GM18858 (cell line): ENCODE measurements at regions not wholly inside any gene's neighbourhood (a gene's known extent, or its start where the extent isn't known, plus 50 kb on each side); places are given as distances from the start of the nearest gene placed in this dataset.
"Not testable (repeated sequence)": the region's sequence is repeated elsewhere in the genome, so short reads cannot be mapped to it uniquely, and the experiment has no call there.

Experiments used
- ATAC-seq: cut with Tn5 transposase; IDR thresholded peaks from one replicate; pipeline ENCODE4 v1.9.1; 2021; ENCODE audit not compliant: unreplicated experiment

DNA sequence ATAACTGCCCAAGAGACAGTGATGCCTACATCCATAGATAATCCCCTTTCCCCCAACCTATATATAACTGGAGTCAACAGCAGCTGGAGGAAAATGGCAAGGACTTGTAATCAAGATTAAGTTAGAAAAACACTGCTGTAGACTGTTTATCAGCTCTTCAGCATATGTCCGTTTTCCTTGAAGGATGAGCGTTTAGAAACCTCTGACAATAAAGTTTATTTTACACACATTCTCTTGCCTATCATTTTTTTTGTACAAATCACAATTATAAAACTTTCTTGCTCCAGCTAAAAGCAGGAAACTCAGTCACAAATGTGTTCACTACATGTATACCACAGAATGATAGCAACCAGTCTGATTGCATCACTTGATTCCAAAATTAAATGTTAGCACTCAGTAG is 50.8 kb downstream of the PPIAL4G start:
- ATAC-seq = not testable (repeated sequence)

DNA sequence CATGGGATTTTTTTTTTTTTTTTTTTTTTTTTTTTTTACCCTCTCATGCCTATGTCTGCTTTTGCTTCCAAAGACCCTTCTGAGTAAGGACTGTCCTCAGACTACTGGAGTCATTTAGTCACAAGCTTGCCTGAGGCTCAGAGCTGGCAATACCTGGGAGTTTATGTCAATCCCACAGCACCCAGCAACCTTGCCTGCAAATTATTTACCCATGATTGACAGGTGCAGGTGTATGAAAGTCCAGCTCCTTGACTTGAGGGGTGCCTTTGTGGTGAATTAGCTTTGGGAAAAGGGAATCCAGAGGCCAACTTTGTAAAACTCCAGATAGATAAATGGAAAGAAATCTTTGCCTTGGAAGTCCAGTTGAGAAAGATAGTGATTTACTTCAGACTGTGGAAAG is 53.2 kb downstream of the PPIAL4G start:
- ATAC-seq = not testable (repeated sequence)

DNA sequence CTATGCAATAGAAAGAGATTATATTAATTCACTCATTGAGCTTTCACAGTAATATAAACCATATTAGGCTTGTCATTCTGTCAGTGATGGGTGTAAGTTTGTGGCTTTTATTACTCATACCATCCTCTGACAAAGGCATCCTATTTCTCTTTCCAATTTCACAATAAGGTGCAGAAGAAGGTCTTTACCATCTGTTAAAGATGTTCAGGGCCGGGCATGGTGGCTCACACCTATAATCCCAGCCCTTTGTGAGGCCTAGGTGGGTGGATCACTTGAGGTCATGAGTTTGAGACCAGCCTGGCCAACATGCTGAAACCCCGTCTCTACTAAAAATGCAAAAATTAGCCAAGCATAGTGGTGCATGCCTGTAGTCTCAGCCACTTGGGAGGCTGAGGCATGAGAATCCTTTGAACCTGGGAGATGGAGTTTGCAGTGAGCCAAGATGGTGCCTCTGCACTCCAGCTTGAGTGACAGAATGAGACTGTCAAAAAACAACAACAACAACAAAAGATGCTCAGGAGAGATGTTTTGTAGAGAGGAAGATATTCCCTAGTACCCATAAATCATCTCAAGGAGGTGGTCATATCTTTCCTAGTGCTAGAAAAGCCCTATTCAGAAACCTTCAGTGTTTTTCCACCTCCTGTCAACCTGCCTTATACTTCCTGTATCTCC is 56.0 kb downstream of the PPIAL4G start:
- ATAC-seq = not testable (repeated sequence)

- ATAC-seq = not testable (repeated sequence)
Observed at GRCh38 chr1:148426385-148426784, 56.7 kb downstream of the PPIAL4G start.

DNA sequence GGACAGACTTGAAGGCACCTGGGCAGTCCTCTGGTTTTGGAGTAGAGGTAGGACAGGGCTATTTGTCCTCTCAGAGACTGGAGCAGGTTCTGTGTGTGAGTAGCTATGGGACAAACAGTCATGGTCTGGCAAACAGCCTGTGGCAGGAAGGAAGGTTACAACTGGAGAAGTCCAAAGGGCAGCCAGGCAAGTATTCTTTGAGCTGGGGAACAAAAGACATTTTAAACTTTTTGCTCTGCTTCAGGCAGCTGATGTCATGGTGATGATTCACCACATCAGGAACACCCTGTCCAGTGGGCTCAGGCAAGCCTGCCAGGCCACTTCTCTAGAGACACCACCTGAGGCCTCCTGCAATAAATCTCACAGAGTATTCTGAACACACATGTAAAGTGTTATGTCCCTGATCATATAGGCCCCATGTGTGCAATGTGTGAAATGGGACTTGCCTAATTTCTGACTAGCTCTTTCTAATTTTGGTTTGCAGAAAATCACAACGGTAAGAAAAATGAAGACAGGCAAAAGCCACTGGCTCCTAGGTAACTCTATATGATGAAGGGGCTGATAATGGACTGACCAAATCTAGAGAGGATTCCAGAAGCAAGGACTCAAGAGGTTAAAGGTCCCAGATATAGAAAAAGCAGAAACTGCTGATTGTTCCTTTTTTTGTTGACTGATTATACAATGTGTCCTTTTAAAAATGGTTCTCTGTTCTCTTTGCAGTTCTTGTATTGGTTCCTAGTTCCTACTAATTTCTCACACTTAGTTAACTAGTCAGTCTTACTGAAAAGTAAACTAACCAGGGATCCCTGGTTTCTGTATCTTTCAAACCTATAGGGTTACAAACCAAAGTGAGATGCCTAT is 58.7 kb downstream of the PPIAL4G start:
- not testable (repeated sequence) for ATAC-seq

DNA sequence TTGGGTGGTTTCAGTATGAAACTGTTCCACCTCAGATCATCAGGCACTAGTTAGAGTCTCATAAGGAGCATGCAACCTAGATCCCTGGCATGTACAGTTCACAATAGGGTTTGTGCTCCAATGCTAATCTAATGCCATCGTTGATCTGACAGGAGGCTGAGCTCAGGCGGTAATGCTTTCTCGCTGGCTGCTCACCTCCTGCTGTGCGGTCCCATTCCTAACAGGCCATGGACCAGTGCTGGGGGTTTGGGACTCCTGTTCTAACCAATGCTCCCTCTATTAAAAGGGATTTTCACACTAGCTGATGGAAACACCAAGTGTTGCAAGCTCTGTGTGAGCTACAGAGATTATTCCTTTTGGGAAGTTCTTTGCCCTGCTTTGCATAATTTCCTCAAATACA is 60.2 kb downstream of the PPIAL4G start:
- not testable (repeated sequence) for ATAC-seq

DNA sequence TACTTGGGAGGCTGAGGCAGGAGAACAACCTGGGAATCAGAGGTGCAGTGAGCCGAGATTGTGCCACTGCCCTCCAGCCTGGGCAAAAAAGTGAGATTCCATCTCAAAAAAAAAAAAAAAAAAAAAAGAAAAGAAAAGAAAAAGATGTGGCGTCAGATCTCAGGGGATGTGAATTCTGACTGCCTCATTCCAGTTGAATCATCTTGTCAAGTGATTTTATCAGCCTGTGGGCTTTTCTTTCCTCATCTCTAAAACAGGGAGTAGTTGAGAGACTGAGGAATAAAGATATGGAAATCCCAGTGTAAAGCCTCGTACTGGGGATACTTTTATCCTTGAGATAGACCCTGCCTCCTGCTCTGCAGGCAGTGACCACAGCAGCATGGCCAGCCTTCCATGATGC is 65.9 kb downstream of the PPIAL4G start:
- not testable (repeated sequence) for ATAC-seq

- not testable (repeated sequence) for ATAC-seq
Observed at GRCh38 chr1:148413385-148413784, 69.7 kb downstream of the PPIAL4G start.

DNA sequence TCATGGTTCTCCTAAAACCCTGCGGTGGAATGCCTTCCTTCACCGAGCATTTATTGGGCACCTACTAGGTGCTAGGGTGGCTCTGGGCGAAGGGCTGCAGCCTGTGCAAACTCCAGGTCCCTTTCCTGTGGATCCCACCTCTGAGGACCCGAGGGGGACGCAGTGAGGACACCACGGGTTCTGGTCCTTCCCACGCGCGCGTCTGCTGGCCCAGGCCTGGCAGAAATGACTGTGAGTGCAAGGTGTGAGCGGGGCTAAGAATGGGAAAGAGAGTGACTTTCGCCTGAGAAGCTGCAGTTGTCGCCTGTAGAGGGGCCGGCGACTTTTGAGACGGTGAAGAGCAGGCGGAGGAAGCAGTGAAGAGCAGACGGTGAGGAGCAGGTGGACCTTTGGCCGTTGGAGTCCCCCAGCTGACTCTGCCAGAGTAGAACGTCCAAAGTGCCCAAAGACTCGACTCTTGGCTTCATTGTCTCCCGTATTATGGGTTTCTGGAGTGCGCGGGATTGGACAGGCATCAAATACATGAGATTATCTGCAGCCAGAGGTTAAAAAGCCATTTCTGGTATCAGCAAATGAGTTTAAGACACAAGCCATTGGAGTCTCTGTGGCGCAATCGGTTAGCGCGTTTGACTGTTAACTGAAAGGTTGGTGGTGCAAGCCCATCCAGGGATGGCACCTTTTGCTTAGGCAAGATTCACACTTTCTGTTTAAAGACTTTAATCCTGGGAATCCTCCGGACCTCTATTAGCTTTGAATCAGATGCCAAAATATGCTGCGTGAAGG is 78.1 kb downstream of the PPIAL4G start:
- not testable (repeated sequence) for ATAC-seq

DNA sequence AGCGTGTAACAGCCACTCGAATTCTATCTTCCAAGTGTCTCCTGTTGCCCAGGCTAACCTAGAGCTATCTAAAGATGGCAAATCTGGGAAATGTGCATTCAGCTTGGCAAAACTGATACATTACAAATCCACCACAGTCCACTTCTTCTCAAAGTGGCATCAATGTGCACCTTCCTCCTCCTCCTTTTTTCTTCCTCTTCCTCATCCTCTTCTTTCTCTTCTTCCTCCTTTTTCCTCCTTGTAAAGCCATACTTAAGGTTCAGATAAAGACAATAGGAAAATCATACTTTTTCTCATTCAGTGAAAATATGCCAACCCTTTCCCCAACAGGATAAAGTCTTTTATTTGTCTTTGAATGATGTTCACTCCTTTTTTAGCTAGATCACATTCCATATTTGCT is 79.2 kb downstream of the PPIAL4G start:
- not testable (repeated sequence) for ATAC-seq

GRCh38 chr1:148403085-148403456 is 80.0 kb downstream of the PPIAL4G start:
- ATAC-seq = not testable (repeated sequence)

- ATAC-seq = peak; percentile 67
Observed at GRCh38 chr1:148402152-148403084, 80.7 kb downstream of the PPIAL4G start.

DNA sequence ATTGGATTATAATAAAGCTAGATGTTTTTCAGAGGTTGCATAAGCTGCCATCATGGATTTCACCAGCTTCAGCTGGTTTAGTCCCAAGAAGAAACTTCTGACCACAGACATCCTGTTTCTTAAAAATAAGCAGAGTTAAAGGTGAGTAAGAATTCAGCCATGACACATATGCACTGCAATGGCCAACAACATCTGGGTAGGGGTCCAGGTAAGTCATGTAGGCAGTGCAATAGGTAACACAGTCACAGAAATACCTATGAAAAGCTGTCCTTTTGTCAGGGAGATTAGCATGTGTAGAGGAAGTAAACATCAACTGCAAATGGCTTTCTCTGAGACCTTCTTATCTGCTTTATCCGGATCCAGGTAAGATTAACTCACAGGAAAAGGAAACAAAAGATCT is 85.6 kb downstream of the PPIAL4G start:
- not testable (repeated sequence) for ATAC-seq

DNA sequence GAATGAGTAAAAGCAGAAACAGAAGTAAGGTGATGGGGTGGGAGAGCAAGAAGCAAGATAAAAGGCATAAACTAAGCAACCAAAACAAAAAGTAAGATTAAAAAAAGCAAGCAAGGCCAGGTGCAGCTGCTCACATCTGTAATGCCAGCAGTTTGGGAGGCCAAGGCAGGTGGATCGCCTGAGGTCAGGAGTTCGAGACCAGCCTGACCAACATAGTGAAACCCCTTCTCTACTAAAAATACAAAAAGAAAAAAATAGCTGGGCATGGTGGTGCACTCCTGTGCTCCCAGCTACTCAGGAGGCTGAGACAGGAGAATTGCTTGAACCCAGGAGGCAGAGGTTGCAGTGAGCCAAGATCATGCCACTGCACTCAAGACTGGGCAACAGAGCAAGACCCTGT is 90.6 kb downstream of the PPIAL4G start:
- not testable (repeated sequence) for ATAC-seq

DNA sequence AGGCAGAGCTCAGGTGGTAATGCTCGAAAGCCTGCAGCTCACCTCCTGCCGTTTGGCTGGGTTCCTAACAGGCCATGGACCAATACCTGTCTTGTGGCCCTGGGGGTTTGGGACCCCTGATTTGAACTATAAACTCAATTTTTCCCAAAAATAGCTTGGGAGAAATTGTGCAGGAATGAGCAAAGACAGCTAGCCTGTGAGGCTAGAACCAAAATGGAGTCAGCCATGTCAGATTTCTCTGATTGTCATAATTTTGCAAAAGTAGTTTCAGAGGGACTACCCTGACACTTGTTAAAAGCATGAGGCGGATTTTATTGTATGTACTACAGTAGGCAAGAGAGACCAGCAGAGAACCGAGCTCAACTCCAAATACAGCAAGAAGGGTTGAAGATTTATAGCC is 91.8 kb downstream of the PPIAL4G start:
- ATAC-seq = not testable (repeated sequence)

DNA sequence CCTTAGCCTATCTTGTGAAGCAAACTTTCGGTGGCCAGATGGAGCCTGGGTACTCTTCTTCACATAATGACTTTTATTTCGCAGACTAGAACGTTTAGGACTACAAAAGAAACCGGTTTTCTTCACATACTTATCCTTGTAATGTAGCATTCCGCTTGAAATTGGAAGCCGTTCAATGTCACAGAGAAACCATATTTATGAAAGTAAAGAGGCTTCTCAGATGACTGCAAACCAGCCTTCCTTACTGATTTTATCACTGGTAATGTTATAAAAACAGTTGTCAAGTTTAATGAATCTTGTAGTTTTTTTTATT is 94.1 kb downstream of the PPIAL4G start:
- ATAC-seq = no peak

GRCh38 chr1:148388260-148389026 is 94.7 kb downstream of the PPIAL4G start:
- no peak for ATAC-seq

GRCh38 chr1:148387949-148388259 is 95.2 kb downstream of the PPIAL4G start:
- not testable (repeated sequence) for ATAC-seq

DNA sequence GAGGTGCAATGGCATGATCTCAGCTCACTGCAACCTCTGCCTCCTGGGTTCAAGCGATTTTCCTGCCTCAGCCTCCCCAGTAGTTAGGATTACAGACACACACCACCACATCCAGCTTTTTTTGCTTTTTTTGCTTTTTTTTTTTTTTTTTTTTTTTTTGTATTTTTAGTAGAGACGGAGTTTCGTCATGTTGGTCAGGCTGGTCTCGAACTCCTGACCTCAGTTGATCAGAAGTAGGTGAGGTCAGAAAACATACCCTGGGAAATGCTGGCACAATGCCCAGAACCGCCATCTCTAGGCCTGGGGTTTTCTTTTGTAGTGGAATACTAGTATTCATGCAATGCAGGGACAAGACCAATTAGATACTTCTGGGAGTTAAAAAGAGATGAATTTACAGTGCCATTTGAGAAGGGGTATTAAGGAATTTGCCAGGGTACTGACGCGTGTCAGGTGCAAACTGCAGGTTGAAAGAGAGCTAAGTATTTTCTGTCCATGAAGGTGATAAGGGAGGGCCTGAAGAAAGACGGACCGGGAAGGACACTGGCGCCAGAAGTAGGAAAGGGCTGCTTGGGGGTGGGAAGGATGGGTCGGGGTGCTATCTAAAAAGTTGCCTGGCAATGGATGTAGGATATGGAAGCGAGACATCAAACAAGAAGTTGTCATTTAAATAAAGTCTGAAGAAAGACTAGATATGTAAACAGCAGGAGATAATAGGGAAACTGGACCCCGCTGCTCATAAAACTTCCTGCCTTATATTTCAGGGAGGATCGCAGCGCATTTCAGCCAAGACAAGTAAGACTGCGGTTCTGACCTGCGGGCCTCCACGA is 95.8 kb downstream of the PPIAL4G start:
- not testable (repeated sequence) for ATAC-seq
